SU-DHL-6 (cell line): ENCODE measurements at regions not wholly inside any gene's neighbourhood (a gene's known extent, or its start where the extent isn't known, plus 50 kb on each side); places are given as distances from the start of the nearest gene placed in this dataset.

Experiments used
- H2AFZ ChIP-seq: fragments of 200-600 bp; sonication (generic); 2 replicates; pipeline ENCODE4 v1.6.1; 2014; ENCODE audit warnings: low read depth, mild to moderate bottlenecking, moderate library complexity, mixed read lengths, antibody characterized with exemption, low read length; ENCODE audit not compliant: severe bottlenecking
- H3F3A ChIP-seq: fragments of 200-600 bp; shearing (Covaris generic); 2 replicates; pipeline ENCODE4 v1.6.0; 2016; ENCODE audit warnings: antibody characterized with exemption, mild to moderate bottlenecking; ENCODE audit not compliant: insufficient read depth
- H3K27ac ChIP-seq: fragments of 200-600 bp; sonication (generic); 2 replicates; pipeline ENCODE4 v1.5.1; 2016; ENCODE audit warnings: low read depth, mild to moderate bottlenecking, low read length, moderate library complexity, mixed read lengths
- H3K27me3 ChIP-seq: fragments of 200-600 bp; sonication (generic), shearing (Covaris generic); 2 replicates; pipeline ENCODE4 v1.6.0; 2014; ENCODE audit warnings: mild to moderate bottlenecking, low read length
- H3K36me3 ChIP-seq: fragments of 200-600 bp; sonication (generic); 2 replicates; pipeline ENCODE4 v1.6.1; 2014; ENCODE audit warnings: mild to moderate bottlenecking, low read length, mixed read lengths
- H3K4me2 ChIP-seq: fragments of 300-600, 200-600 bp; shearing (Covaris generic), sonication (generic); 2 replicates; pipeline ENCODE4 v1.6.0; 2014; ENCODE audit warnings: low read length, low read depth, mild to moderate bottlenecking; ENCODE audit not compliant: poor library complexity, severe bottlenecking
- H3K4me3 ChIP-seq: fragments of 200-600 bp; sonication (generic); 2 replicates; pipeline ENCODE4 v1.5.1; 2014; ENCODE audit warnings: antibody characterized with exemption, low read length, mild to moderate bottlenecking, mixed read lengths; ENCODE audit not compliant: insufficient read depth, poor library complexity, severe bottlenecking
- H3K79me2 ChIP-seq: fragments of 200-600 bp; sonication (generic); 2 replicates; pipeline ENCODE4 v1.6.1; 2014; ENCODE audit warnings: mild to moderate bottlenecking, low read length, moderate library complexity; ENCODE audit not compliant: insufficient read depth
- H3K9ac ChIP-seq: fragments of 200-600 bp; sonication (generic); 2 replicates; pipeline ENCODE4 v1.7.0; 2014; ENCODE audit warnings: mild to moderate bottlenecking, low read length
- H3K9me2 ChIP-seq: fragments of 200-600 bp; sonication (generic); replicated peaks from 2 replicates; pipeline ENCODE4 v1.6.1; 2014; ENCODE audit warnings: low read length; ENCODE audit not compliant: insufficient read depth
- H3K9me3 ChIP-seq: fragments of 200-600 bp; sonication (generic); 2 replicates; pipeline ENCODE4 v1.6.1; 2014; ENCODE audit warnings: low read length, mixed read lengths; ENCODE audit not compliant: insufficient read depth
- H4K20me1 ChIP-seq: fragments of 200-600 bp; sonication (generic); 2 replicates; pipeline ENCODE4 v1.6.1; 2014; ENCODE audit warnings: low read depth, mild to moderate bottlenecking, antibody characterized with exemption, low read length, moderate library complexity, mixed read lengths
- EZH2phosphoT487 ChIP-seq: fragments of 200-600 bp; sonication (generic), shearing (Covaris generic); conservative IDR thresholded peaks from 2 replicates; pipeline ENCODE4 v1.6.1; 2018; ENCODE audit warnings: mild to moderate bottlenecking, antibody characterized with exemption, low read length, moderate library complexity, mixed read lengths
- TF ChIP-seq, protein P1 (sequence below): fragments of 200-600 bp; sonication (generic); IDR thresholded peaks from one replicate; pipeline ENCODE4 v1.5.1; 2017; ENCODE audit warnings: antibody characterized with exemption, mild to moderate bottlenecking, low read length, moderate library complexity; ENCODE audit not compliant: insufficient read depth, poor library complexity, severe bottlenecking

DNA sequence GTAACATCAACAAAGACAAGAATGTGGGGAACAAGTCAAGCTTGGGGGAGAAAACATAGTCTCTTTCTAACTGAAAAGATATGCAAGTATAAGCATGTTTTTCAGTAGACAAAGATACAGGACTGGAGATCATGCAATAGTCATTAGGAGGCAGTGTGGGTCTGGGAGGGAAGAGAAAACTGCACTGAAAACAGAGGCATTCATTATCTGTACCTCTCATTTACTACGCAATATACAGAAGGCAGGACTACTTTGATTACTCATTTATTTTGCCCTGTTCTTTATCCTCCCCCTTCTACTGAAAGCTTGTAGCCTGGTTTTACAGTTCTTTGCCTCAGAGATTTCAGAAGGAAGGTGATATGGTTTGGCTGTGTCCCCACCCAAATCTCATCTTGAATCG lies 341.2 kb downstream of the CRPPA start:
- Histone ChIP-seq H3K27me3 (no peaks in the 10 kb centered on the region), H3K27ac (no peak overlapping the region), H3F3A (no peaks in the 10 kb centered on the region), H3K9ac (no peak overlapping the region), H3K4me2 (no peak overlapping the region), H3K36me3 (no peaks in the 10 kb centered on the region), H4K20me1 (no peaks in the 10 kb centered on the region), H2AFZ (no peak overlapping the region), H3K9me3 (no peaks in the 10 kb centered on the region), H3K4me3 (no peak overlapping the region), H3K79me2 (no peaks in the 10 kb centered on the region), H3K9me2 (no peaks in the 10 kb centered on the region)
- TF ChIP-seq, protein P1, sequence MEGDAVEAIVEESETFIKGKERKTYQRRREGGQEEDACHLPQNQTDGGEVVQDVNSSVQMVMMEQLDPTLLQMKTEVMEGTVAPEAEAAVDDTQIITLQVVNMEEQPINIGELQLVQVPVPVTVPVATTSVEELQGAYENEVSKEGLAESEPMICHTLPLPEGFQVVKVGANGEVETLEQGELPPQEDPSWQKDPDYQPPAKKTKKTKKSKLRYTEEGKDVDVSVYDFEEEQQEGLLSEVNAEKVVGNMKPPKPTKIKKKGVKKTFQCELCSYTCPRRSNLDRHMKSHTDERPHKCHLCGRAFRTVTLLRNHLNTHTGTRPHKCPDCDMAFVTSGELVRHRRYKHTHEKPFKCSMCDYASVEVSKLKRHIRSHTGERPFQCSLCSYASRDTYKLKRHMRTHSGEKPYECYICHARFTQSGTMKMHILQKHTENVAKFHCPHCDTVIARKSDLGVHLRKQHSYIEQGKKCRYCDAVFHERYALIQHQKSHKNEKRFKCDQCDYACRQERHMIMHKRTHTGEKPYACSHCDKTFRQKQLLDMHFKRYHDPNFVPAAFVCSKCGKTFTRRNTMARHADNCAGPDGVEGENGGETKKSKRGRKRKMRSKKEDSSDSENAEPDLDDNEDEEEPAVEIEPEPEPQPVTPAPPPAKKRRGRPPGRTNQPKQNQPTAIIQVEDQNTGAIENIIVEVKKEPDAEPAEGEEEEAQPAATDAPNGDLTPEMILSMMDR, result no peak
- no peak for TF ChIP-seq EZH2phosphoT487

DNA sequence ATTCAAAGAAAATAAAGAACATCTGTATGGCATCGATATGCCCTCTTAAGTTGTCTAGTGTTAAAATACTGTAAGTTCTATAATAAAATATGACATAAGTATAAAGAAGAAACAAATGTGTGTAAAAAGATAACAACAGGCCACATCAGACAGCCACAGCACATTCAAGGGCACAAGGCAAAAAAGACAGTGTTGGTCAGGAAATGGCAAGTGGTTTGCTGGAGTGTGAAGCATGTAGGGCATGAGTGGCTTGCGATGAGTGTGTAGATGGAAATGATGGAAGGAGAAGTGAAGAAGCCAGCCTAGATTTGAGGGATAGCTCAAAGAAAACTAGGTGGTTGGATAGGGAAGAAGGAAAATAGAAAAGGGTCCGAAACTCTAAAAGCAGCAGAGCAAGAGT lies 341.6 kb downstream of the CRPPA start:
- TF ChIP-seq, protein P1, result no peak
- no peak for TF ChIP-seq EZH2phosphoT487

DNA sequence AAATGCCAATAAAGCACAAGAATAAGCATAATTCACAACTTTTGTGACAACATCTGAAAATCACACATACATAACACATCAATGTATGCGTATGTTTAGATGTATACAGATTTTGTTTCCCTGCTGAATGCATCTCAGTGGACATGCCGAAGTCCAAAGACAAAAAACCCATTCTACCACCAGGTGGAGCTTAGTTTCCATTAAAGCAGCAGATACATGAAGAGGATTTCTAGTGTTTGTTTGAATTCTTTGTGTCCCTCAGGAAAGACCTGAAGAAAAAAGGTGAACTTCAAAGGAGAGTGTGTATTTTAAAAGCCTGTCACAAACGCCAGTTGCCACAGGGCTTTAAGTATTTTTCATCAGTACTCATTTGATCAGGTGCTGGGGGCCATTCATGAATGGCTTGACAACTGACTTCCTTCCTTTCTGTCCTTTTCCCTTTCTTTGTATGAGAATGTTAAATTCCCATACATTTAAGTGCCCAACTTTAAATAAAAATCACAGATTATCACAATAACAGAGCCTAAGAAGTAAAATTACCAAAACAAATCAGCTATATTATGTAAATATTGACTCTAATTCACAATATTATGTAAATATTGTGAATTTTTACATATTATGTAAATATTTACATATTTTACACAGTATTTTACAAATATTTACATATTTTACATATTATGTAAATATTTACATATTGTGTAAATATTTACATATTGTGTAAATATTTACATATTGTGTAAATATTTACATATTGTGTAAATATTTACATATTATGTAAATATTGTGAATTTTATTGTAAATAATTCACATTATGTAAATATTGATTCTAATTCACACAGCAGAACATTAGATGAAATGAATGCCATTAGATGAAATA lies 343.0 kb downstream of the CRPPA start:
- Histone ChIP-seq H3K9ac (no peak overlapping the region), H2AFZ (no peak overlapping the region), H3K4me2 (no peak overlapping the region), H3K9me2 (no peaks in the 10 kb centered on the region), H3K27me3 (no peaks in the 10 kb centered on the region), H3K36me3 (no peaks in the 10 kb centered on the region), H3F3A (no peaks in the 10 kb centered on the region), H3K4me3 (no peak overlapping the region), H4K20me1 (no peaks in the 10 kb centered on the region), H3K9me3 (no peaks in the 10 kb centered on the region), H3K27ac (no peak overlapping the region), H3K79me2 (no peaks in the 10 kb centered on the region)
- TF ChIP-seq EZH2phosphoT487, result no peak
- TF ChIP-seq, protein P1, result peak; percentile 35

More for the DNA sequence above, 341.6 kb downstream of the CRPPA start:
- Histone ChIP-seq H3K9ac (no peak overlapping the region), H3K27me3 (no peaks in the 10 kb centered on the region), H3K27ac (no peak overlapping the region), H3K36me3 (no peaks in the 10 kb centered on the region), H4K20me1 (no peaks in the 10 kb centered on the region), H3K4me3 (no peak overlapping the region), H3K79me2 (no peaks in the 10 kb centered on the region), H3K9me3 (no peaks in the 10 kb centered on the region), H2AFZ (no peak overlapping the region), H3K9me2 (no peaks in the 10 kb centered on the region), H3F3A (no peaks in the 10 kb centered on the region), H3K4me2 (no peak overlapping the region)
